Keratinocyte (primary cell): ENCODE measurements at regions not wholly inside any gene's neighbourhood (a gene's known extent, or its start where the extent isn't known, plus 50 kb on each side); places are given as distances from the start of the nearest gene placed in this dataset.

Source experiments
- DNase-seq: peaks from one replicate; pipeline ENCODE4 v3.0.0-alpha.2; 2011; ENCODE audit warnings: low read depth, missing footprints, low spot score
- FAIRE-seq: peaks from 2 replicates; lab custom pipeline; 2011; peaks lifted over from hg19 to GRCh38; lab: Jason Lieb, UNC
- H2AFZ ChIP-seq: 2 replicates; pipeline ENCODE4 v1.6.0; 2012; ENCODE audit warnings: low read length, control low read depth, inconsistent platforms; ENCODE audit not compliant: control insufficient read depth
- H3K27ac ChIP-seq: 2 replicates; pipeline ENCODE4 v1.5.1; 2011; ENCODE audit warnings: low read length; ENCODE audit not compliant: control insufficient read depth, insufficient read depth
- H3K27me3 ChIP-seq: 3 replicates; pipeline ENCODE4 v1.6.0; 2011; ENCODE audit warnings: low read length; ENCODE audit not compliant: control insufficient read depth, insufficient read depth; ENCODE audit errors: extremely low read depth
- H3K36me3 ChIP-seq, 2 experiments: 2 replicates in 1 of 2; 3 replicates in 1 of 2; pipeline ENCODE4 v1.5.1; 2011; ENCODE audit warnings: low read length in 2 of 2, mild to moderate bottlenecking in 1 of 2; ENCODE audit not compliant: control insufficient read depth in 2 of 2, insufficient read depth in 2 of 2; ENCODE audit errors: extremely low read depth in 1 of 2
- H3K4me1 ChIP-seq: 3 replicates; pipeline ENCODE4 v1.5.1; 2011; ENCODE audit warnings: low read length; ENCODE audit not compliant: control insufficient read depth, insufficient read depth; ENCODE audit errors: extremely low read depth
- H3K4me2 ChIP-seq: 3 replicates; pipeline ENCODE4 v1.6.0; 2011; ENCODE audit warnings: low read depth, low read length; ENCODE audit not compliant: control insufficient read depth, insufficient read depth; ENCODE audit errors: extremely low read depth
- H3K4me3 ChIP-seq, 3 experiments: fragments of 200-600 bp in 1 of 3; sonication (generic) in 1 of 3; 2 replicates in 2 of 3; 3 replicates in 1 of 3; pipeline ENCODE4 v1.5.1; 2011 to 2016; ENCODE audit warnings: low read length in 3 of 3, mild to moderate bottlenecking in 3 of 3, control low read depth in 2 of 3, inconsistent platforms in 1 of 3, low read depth in 1 of 3, mixed read lengths in 1 of 3, mixed run types in 1 of 3, moderate library complexity in 1 of 3; ENCODE audit not compliant: control insufficient read depth in 2 of 3, insufficient read depth in 2 of 3; ENCODE audit errors: extremely low read depth in 1 of 3
- H3K79me2 ChIP-seq: 2 replicates; pipeline ENCODE4 v1.6.0; 2012; ENCODE audit warnings: low read length; ENCODE audit not compliant: control insufficient read depth, insufficient read depth
- H3K9ac ChIP-seq: 3 replicates; pipeline ENCODE4 v1.6.0; 2011; ENCODE audit warnings: low read length; ENCODE audit not compliant: control insufficient read depth, insufficient read depth; ENCODE audit errors: extremely low read depth
- H3K9me1 ChIP-seq: 3 replicates; pipeline ENCODE4 v1.6.0; 2011; ENCODE audit warnings: low read length; ENCODE audit not compliant: control insufficient read depth, insufficient read depth; ENCODE audit errors: extremely low read depth
- H3K9me3 ChIP-seq: 2 replicates; pipeline ENCODE4 v1.5.1; 2012; ENCODE audit warnings: low read depth, low read length; ENCODE audit not compliant: control insufficient read depth
- H4K20me1 ChIP-seq: 3 replicates; pipeline ENCODE4 v1.6.0; 2011; ENCODE audit warnings: low read length; ENCODE audit not compliant: control insufficient read depth, insufficient read depth; ENCODE audit errors: extremely low read depth
- EZH2 ChIP-seq: IDR thresholded peaks from one replicate; pipeline ENCODE4 v1.6.1; 2012; ENCODE audit warnings: inconsistent platforms, mild to moderate bottlenecking, low read length, moderate library complexity
- dilution Hi-C: fragments of 300-500 bp; cut with MboI; formaldehyde crosslinking; loops from one replicate; pipeline ENCODE4 v1.7.0; 2020; ENCODE audit warnings: low sequenced_read_pairs; ENCODE audit not compliant: extremely low pct_ligation_motif_present
- TF ChIP-seq, protein P1 (sequence below), 3 experiments: IDR thresholded peaks in 1 of 3; conservative IDR thresholded peaks in 1 of 3; optimal IDR thresholded peaks in 1 of 3; 2 replicates in 2 of 3; 3 replicates in 1 of 3; pipeline versions ENCODE3 to v1.5.1; 2011; ENCODE audit warnings: low read length in 3 of 3, mild to moderate bottlenecking in 3 of 3, moderate library complexity in 2 of 3, control low read depth in 1 of 3, inconsistent platforms in 1 of 3; ENCODE audit not compliant: insufficient read depth in 2 of 3; ENCODE audit errors: extremely low read depth in 1 of 3

GRCh38 chr10:128861018-128861901 is 605.8 kb upstream of the MGMT start:
- H3K36me3 ChIP-seq, result no peaks in the 10 kb centered on the region
- DNase-seq, result no peak
- dilution Hi-C loops, result no loop called here
- no peak overlapping the region for H3K4me2 ChIP-seq
- no peaks in the 10 kb centered on the region for H3K4me1 ChIP-seq
- no peak overlapping the region for H3K27ac ChIP-seq
- H3K4me3 ChIP-seq, result no peak overlapping the region
- no peaks in the 10 kb centered on the region for H3K27me3 ChIP-seq
- H2AFZ ChIP-seq, result no peak overlapping the region
- no peaks in the 10 kb centered on the region for H3K9me1 ChIP-seq
- no peak for FAIRE-seq
- H3K9me3 ChIP-seq, result peaks cover 2% of the 10 kb centered on the region
- H4K20me1 ChIP-seq, result no peaks in the 10 kb centered on the region
- TF ChIP-seq, protein P1, sequence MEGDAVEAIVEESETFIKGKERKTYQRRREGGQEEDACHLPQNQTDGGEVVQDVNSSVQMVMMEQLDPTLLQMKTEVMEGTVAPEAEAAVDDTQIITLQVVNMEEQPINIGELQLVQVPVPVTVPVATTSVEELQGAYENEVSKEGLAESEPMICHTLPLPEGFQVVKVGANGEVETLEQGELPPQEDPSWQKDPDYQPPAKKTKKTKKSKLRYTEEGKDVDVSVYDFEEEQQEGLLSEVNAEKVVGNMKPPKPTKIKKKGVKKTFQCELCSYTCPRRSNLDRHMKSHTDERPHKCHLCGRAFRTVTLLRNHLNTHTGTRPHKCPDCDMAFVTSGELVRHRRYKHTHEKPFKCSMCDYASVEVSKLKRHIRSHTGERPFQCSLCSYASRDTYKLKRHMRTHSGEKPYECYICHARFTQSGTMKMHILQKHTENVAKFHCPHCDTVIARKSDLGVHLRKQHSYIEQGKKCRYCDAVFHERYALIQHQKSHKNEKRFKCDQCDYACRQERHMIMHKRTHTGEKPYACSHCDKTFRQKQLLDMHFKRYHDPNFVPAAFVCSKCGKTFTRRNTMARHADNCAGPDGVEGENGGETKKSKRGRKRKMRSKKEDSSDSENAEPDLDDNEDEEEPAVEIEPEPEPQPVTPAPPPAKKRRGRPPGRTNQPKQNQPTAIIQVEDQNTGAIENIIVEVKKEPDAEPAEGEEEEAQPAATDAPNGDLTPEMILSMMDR (optimal IDR thresholded peaks at IDR 0.05 in 1 of 3, IDR thresholded peaks at IDR 0.05 in 1 of 3, conservative IDR thresholded peaks at IDR 0.05 in 1 of 3; ENCODE audit: extremely low read depth in 1 of 3, insufficient read depth in 2 of 3, low read length in 3 of 3), result no peak
- no peak for TF ChIP-seq EZH2
- no peak overlapping the region for H3K9ac ChIP-seq
- no peaks in the 10 kb centered on the region for H3K79me2 ChIP-seq

- no peak overlapping the region for H3K27ac ChIP-seq
- dilution Hi-C loops, result no loop called here
- H3K9me3 ChIP-seq, result peaks cover 2% of the 10 kb centered on the region
- no peak overlapping the region for H3K4me2 ChIP-seq
- TF ChIP-seq, protein P1 (optimal IDR thresholded peaks at IDR 0.05 in 1 of 3, IDR thresholded peaks at IDR 0.05 in 1 of 3, conservative IDR thresholded peaks at IDR 0.05 in 1 of 3; ENCODE audit: extremely low read depth in 1 of 3, insufficient read depth in 2 of 3, low read length in 3 of 3), result no peak
- no peak for TF ChIP-seq EZH2
- H4K20me1 ChIP-seq, result no peaks in the 10 kb centered on the region
- H3K4me1 ChIP-seq, result no peaks in the 10 kb centered on the region
- no peak overlapping the region for H3K4me3 ChIP-seq
- H3K36me3 ChIP-seq, result no peaks in the 10 kb centered on the region
- DNase-seq, result no peak
- H2AFZ ChIP-seq, result no peak overlapping the region
- H3K27me3 ChIP-seq, result no peaks in the 10 kb centered on the region
- H3K9ac ChIP-seq, result no peak overlapping the region
- H3K9me1 ChIP-seq, result no peaks in the 10 kb centered on the region
- no peak for FAIRE-seq
- H3K79me2 ChIP-seq, result no peaks in the 10 kb centered on the region
These were observed 603.6 kb upstream of the MGMT start for GRCh38 chr10:128863411-128863810.
